RPMI8226 (cell line): ENCODE measurements at regions not wholly inside any gene's neighbourhood (a gene's known extent, or its start where the extent isn't known, plus 50 kb on each side); places are given as distances from the start of the nearest gene placed in this dataset.

ENCODE experiments used
- DNase-seq: peaks from one replicate; pipeline ENCODE4 v3.0.0-alpha.2; 2015

DNA sequence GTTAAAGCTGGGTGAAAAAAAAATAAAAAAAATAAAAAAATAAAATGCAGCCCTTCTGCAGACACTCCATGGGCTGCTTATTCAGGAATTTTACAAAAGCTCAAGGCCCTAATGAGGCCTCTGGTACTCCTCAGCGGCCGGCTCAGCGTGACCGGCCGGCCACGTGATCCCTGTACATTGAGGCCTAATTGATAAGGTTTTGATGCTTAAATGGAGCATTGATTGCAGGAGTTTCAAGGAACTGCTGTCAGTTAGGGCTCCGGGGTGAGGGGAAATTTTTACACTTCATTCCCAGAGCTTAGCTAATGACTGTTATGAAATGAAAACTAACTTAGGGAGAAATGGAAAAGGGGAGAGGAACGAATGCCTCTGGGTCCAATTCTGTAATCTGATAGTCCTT lies 368.8 kb upstream of the KIRREL3 start:
- no peak for DNase-seq

DNA sequence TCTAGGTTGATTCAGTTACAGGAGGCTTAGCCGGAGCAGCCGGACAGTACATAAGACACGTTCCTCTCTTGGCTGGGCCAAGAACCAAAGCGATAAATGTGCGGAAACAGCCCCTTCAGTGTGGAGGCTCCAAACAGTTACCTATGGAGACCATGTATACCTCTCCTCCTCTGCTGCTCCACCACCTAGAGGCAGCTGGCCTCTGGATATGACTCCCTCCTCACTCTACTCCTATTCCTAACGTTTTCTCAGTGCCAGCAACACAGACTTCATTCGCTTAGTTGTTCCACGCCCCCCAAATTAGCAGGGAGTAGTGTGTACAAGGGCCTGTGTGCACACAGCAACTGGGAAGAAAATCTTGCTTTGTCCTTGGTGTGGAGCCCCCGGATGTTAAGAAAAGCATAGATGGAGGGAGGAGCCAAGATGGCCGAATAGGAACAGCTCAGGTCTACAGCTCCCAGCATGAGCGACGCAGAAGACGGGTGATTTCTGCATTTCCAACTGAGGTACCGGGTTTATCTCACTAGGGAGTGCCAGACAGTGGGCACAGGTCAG lies 362.3 kb upstream of the KIRREL3 start:
- no peak for DNase-seq

DNA sequence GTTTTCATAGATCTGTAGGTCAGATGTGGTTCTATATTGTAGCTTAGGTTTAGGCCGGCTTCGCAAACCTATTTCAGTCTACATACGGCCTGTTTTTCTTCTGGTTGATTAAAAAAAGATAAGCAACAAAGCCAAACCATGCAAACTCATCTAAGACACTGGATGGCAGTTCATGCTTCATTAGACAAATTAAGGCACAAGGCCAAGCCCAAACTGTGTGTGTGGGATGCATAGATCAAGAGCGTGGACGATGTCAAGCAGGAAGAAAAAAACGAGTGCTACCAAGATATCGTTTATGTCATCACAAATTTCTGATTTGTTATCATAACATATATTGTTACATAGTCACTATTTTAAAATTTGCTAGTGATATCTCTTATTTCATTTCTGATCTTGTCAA lies 357.6 kb upstream of the KIRREL3 start:
- DNase-seq, result no peak

DNA sequence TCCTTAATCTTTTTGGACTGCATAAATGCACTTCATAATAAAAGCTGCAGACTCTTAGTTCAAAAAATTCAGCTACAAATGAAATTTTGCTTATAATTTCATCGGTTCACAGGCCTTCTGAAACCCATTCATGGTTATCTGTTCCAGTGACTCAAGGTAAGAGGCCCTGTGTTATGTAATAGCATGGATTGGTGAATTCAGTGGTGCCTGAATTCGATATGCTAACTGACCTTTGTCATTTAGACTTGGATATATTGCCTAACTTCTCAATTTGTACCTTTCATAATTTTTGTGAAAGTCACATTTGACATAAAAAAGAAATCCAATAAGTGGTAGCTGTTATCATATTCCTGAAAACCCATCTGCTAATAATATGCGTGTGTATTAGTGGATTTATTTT lies 349.9 kb upstream of the KIRREL3 start:
- DNase-seq, result no peak

DNA sequence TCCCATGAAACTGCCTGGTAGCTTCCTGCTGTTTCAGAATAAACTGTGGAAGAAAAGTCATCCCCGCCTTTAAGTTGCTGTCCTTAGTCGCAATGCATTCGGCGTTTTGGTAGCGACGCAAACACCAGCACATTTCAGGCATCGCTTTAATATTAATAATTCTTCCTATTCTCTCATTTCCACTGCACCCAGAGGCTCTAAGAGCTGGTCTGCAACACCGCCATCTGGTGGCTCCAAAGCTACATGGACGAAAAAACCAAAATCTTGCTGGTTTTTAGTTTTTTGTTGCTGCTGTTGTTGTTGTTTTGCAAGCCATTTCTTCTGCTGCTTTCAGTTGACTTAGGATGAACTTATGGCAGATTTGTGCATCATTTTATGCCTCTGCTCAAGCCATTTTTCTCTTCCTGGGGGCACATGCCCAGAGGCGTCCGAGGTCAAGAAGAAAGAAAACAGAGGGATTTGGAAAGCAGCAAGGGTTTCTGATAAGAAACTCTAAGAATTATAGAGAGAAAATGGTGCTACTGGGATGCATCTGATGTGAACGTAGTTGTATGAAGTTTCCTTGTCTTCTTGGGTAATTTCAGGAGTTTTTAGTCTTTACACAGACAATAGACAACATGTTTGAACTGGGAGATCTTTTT lies 345.4 kb upstream of the KIRREL3 start:
- DNase-seq, result peak; percentile 33

DNA sequence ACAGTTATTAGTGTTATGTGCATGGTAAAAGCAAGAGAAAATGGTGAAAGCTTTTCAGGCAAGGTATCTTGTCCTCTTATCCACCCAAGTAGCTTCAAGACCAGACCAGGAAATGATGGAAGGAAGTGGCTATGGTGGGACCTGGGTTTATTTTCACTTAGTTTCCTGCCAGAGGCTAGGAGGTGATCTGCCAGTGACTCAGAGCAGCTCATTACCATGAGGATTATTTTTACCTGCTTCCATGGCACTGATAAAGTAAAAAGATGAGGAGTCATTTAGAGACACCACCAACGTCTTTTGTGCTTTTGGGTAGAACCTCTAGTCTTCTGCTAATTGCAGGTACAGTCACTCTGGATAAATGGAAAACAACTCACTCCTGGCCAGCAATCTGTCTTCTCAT lies 339.9 kb upstream of the KIRREL3 start:
- no peak for DNase-seq

DNA sequence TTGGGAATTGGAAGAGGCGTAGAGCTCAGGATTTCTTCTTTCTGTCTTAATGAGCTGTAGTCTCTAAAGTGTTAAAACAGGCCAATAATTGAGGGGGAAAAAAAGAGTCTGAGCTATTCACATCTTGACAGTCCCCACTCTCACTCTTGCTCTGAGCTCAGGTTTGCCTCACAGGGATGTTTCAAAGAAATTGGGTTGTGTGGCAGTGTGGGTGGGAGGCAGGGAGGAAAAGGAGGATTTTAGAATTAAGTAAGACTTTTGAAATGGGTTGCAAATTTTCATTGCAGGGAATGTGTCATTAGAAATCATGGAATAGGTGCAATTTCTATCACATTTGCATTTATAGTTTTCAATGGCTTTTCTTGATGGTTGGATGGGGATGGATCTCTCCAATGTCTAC lies 338.8 kb upstream of the KIRREL3 start:
- no peak for DNase-seq

DNA sequence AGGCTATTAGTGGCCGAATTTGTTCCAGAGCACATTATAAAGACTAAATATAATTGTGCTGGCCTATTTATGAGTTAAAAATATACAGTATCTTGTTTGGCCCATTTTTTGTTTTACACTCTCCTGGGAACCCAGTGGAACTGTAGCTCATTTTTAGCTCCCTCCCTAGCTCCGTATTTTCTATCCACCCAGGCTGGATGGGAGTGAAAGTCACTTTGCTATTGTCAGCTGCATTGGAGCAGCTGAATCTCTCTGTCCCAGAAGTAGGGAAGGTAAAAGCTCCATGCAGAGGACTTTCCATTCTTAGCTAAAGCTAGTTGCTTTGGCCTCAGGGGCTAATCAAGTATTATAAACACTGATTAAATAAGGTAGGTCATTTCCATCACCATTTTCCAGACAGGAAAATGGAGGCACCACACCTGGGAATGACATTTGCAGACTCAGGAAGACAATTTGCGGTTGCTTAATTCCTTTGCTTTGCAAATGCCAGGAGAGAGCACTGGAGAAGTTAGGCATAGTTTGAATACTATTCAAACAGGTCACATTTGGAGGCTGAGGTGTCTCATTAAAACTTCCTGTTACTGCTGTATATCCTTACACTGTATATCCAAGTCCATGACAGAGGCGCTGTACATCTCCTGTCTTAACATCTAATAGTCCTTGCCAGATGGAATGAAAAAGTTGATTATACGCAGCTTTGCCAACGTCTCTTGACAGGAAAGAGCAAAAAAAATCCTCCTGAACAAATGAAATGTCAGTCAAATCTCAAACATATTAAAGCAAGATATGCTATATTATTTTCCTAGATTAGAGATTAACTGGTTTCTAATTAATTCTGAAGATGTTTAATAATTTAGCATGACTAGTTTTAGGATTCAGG lies 338.1 kb upstream of the KIRREL3 start:
- no peak for DNase-seq

DNA sequence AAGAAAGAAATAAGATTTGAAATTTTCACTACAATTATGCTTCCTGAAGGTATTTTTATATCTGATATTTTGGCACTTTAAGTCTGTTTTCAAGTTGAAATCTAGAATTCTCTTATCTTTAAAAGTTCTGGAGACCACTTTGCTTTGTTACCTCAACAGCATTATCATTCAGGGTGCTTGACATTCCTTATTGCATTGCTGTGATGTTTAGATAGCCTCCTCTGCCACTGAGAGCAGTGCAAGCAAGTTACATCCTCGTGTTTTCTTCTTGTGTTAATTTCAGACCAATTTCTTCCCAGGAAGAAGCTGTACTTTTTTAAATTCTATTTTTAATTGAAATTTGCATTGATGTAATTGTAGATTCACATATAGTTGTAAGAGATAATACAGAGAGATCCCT lies 333.9 kb upstream of the KIRREL3 start:
- DNase-seq, result no peak

DNA sequence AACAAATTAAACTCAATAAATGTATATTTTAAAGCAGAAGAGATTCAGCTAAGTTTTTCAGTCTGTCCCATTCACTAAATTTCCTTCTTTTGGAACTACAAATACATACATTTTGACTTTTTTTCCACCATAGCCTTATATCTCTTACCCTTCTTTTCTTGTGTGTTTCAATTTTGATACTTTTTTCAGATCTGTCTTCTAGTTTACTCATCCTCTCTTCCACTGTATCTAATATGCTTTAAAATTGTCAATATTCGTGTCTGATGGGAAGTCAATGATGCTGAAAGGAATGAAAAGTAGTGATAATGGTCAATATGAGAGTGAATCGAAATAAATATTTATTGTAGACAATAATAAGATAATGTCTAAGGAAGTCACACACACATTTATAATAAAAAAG lies 332.3 kb upstream of the KIRREL3 start:
- no peak for DNase-seq

DNA sequence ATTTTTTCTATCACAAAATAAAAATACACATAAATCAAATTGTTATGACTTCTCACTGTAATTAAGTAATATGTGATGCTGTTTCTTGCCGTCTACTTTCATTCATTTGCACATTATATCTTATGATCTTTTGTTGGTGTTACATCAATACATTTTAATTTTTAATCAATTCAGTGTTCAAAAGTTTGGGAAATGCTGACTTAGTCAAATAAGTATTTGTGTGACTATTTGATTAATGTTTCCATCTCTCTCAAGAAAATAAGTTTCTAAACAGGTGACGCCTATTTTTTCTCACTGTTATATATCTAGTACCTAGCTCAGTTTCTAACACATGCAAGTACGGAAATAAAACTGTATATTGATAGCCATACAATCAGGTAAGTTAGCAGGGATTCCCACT lies 329.5 kb upstream of the KIRREL3 start:
- no peak for DNase-seq

DNA sequence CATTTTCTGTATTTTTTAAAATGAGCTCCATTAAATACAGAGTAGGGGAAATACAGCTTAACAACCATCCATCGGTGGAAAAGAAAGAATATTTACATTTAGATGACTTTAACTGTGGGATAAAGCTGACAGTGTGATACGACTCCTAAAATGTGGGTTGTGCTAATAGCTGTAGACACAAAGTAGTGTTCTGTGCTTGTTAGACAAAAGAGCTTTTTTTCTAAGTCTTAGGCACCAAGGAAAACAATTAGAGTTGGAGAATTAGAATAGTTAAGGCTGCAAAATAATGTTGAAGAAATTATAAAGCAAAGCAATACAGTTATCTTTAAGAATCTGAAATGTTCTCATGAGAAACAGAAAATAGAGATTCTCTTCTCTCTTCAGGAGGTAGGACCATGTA lies 307.7 kb upstream of the KIRREL3 start:
- no peak for DNase-seq

DNA sequence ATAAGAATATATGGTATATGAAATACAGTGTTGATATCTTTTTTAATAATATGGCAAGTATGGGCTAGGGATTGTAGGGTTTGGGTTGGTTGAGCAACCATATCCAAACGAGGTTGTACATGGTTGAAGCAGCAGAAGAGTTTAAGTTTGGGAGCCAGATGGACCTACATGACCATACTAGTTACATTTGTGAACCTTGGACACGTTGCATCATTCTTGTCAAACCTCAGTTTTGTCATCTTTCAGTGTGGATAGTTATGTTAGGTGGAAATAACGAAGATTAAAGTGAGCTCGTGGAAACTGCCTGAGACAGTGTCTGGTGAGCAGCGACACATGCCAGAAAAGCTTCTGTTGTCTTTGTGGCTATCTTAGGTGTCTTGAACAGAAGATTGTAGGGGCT lies 307.1 kb upstream of the KIRREL3 start:
- DNase-seq, result no peak

DNA sequence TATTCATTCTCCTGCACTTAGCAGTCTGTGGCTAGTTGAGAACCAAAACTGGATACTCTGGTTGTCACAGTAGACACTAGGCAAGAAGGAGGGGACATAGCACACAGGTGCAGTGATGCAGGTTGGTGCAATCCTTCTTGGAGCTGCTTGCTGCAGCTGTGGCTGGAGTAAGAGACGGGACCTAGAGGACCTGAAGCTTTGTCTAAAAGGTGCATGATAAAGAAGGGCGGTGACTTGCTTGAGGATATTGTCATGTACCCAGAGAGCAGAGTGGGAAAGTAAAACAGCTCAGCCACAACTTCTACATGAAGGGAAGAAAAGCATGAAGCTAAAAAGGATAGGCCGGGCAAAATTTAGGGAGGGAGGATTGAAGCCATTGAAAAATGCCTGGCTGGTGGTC lies 304.1 kb upstream of the KIRREL3 start:
- DNase-seq, result no peak

DNA sequence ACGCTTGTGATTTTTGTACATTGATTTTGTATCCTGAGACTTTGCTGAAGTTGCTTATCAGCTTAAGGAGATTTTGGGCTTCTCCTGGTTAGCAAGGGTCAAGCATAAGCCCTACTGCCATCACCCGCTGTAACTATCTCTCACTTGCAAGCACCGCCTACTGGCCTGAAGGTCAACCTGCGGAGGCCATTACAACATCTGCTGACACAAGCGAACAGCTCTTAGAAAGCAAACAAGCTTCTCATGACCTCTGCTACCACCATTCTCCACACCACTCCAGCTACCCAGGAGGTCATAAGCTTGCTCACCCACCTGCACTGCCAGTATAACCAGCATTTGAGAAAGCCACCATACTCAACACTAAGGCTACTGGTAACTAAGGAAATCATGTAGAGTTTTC lies 288.4 kb upstream of the KIRREL3 start:
- no peak for DNase-seq

DNA sequence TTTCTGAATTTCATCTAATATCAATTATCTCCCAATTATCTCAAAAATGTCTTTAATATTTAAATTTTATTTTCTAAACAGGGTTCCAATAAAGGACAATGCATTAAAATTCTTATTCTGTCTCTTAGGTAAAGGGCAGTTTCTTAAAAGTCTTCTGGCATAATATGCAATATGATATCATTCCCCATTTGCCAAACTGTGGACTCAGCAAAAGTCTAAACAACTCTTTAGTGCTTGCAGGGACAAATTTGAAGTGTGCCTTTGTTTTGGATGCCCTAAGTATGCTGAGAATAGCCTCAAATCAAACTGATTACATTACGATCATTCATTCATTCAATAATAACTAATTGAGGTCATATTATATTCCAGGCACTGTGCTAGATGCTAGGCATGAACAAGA lies 281.0 kb upstream of the KIRREL3 start:
- DNase-seq, result no peak

DNA sequence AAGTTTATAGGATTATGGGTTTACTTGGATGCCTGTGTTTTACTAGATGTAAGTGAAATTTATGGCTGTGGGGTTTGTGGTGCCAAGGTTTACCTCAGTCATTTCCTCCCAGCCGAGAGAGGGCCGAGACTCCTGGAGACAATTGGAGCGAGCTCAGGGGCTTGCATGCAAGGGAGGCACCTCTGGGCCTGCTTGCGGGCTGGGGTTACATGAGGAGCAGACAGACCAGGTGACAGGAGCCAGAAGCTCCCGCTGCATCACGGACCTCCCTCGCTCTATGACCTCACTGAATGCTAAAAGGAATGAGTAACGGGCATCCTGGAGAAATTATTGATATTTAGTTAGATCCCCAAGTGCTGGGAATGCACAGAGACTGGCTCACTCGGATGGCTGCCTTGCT lies 275.2 kb upstream of the KIRREL3 start:
- no peak for DNase-seq

DNA sequence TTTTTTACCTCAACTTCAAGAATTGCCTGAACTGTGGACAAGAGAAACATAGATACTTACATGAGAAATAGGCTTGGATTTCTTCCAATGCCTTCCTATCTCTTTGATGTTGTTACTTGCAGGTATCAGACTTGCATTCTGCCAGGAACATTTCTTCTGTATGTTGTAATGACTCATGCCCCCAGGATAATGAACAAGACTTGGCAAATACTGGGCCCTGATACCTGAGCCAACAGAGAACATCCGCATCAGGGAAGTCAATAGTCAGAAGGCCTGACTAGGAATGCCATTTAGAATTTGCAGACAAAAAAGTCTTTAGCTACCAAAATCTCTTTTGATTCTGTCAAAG lies 273.7 kb upstream of the KIRREL3 start:
- no peak for DNase-seq

DNA sequence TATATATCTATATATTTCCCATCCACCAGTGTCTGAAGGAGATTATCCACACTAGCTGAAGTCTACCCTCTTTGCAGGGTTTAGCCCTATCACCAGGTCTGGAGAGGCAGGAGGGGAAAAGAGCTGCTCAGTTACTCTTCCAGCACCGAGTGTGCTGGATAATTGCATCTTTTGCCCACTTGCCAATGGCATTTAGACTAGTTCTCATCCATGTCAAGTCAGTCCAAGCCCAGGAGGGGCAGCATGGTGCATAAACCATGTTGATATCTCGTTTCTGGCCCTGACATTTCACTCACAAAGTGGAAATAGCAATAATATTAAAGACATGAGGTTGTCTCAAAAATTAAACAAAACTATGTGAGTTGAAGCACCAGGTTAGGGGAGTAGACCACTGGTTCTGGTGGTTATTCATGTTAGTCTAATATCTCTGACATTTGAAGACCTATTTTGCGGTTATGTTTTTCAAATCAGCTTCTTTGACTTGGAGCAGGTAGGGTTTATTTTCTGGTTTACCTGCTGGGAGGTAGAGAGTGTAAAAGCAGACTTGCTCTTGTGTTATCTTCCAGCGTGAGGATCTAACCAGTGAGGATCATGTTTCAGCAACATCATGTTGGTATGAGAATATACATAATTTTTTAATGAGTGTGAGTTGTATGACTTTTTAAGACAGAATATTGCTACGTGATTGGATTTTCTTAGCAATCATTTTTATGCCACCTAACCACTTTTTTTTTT lies 273.2 kb upstream of the KIRREL3 start:
- no peak for DNase-seq

DNA sequence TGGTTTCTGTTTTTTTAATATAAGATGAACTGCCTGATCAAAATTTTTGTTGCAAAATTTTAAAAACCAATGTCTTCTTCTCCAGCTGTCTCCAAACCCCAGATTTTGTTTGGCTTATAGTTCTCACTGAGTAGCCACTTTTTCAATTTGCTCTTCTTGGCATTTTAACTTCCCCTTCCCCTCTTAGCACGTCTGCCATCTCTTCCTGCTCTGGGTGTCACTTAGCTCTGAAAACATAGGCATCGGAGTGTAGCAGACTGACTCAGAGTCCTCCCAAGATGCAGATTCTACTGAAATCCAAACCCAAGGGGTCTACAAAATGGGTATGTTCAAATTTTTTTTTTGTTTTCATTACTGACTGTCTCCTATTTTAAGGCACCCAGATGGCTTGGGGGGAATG lies 270.3 kb upstream of the KIRREL3 start:
- no peak for DNase-seq

DNA sequence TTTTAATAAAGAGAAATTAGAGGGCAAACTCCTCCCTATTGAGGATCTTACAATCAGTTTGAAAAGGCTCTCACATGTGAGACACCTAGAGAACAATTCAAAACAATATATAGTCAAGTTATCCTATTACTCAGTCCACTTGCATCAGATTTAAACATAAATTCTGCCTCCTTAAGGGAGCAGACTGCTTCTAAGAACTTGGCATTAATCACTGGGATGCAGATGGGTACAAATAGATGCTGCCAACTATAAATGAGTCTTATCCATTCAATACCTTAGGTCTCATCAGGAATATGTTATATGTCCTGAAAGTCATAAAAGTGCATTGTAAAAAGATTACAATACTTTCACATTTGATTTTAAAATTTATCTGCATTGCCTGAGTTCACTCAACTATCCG lies 269.3 kb upstream of the KIRREL3 start:
- DNase-seq, result no peak

DNA sequence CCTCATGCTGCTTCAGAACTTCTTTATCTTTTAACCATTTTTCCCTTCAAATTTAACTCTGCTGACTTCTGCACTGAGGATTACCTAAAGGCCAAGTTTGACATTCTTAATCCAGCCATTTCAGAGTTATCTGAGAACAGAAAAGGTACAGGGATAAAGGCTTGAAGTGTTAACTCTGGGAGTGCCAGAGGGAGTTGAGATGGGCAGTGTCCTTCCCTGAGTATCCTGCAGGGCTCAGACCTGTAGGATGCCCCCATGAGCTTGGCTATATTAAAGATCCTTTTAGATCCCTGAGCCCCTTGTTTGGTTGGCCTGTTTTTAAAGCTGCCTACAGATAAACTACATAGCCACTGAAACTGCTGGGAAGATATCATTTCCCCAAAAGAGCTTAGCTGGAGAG lies 268.4 kb upstream of the KIRREL3 start:
- DNase-seq, result no peak

DNA sequence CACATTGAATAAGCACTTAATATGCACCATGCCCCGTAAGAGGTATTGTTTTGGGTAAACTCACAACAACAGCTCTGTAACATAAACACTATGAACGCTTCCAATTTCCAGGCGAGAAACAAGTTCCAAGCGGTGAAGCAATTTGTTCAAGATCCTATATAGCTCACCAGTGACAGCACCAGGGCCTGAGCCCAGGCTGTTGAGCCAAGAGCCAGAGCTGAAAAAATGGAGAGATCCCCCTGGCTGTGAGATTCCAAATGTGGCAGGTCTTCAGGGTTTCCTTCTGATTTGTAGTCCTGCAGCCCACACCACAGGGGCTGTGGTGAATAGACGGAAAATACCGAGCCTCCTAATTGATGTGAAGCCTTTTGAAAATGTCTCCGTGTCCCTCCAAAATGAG lies 268.0 kb upstream of the KIRREL3 start:
- no peak for DNase-seq

DNA sequence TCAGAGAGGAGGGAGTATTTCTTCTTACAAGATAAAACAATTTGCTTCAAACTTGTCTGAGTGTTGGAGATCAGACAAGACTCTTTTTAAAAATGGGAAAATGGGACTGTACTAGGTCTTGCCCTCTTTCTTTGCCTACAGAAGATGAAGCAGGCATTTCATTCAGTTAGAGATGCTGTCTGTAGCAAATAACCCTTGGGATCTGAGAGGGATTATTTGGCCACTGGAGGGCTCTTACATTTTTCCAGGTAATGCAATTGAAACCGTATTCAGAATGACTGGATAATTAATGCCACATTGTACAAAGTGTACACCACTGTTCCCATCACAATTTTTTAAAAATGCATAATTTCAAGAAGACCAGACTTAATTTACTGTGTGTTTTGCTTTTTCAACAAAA lies 258.5 kb upstream of the KIRREL3 start:
- DNase-seq, result no peak
